Chondrocyte (in vitro differentiated cells): ENCODE measurements at regions not wholly inside any gene's neighbourhood (a gene's known extent, or its start where the extent isn't known, plus 50 kb on each side); places are given as distances from the start of the nearest gene placed in this dataset.

Source experiments
- DNase-seq: peaks from one replicate; pipeline ENCODE4 v3.0.0; 2021; ENCODE audit warnings: mixed read lengths, low spot score
- H3K27ac Mint-ChIP-seq: one replicate; pipeline ENCODE4 v1.8.0; 2021; ENCODE audit warnings: mild to moderate bottlenecking, moderate library complexity, mixed read lengths; ENCODE audit not compliant: unreplicated experiment
- H3K27me3 Mint-ChIP-seq: 2 replicates; pipeline ENCODE4 v1.8.0; 2021; ENCODE audit warnings: low read depth, mixed read lengths
- H3K36me3 Mint-ChIP-seq: 2 replicates; pipeline ENCODE4 v1.8.0; 2021; ENCODE audit warnings: low read depth, mixed read lengths
- H3K4me1 Mint-ChIP-seq: 2 replicates; pipeline ENCODE4 v1.8.0; 2021; ENCODE audit warnings: low read depth, mild to moderate bottlenecking, mixed read lengths
- H3K4me3 Mint-ChIP-seq: one replicate; pipeline ENCODE4 v1.8.0; 2021; ENCODE audit warnings: mild to moderate bottlenecking, moderate library complexity, mixed read lengths; ENCODE audit not compliant: unreplicated experiment
- H3K9me3 Mint-ChIP-seq: 2 replicates; pipeline ENCODE4 v1.8.0; 2021; ENCODE audit warnings: low read depth, mixed read lengths
- TF ChIP-seq, protein P1 (sequence below): fragments of 200-600 bp; sonication (generic); IDR thresholded peaks from 2 replicates; pipeline ENCODE4 v1.5.0; 2021; ENCODE audit warnings: antibody characterized with exemption, mild to moderate bottlenecking, moderate library complexity

DNA sequence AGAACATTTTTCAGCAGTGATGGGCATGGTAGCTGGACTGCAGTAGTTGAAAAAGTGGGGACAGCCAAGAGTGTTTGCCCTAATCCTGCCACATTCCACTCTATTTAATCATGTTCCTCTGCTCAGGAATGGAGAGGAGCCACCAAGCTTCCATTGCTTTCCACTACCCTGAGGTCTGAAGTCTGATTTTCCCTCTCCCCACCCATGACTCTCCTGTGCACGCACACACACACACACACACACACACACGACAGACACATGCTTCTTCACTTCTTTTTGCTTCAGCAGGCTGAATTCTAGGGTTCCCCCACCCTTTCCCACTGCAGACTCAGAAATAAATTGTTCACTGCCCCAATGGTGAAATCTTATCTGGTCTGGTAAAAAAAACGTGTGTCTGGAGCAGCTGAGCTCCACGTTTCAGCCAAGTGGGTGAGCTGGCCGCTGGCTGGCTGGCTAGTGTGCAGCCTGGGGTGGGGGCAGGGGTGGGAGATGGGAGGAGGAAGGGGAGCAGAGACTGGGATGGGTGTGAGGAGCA is 142.7 kb upstream of the NALF2 start:
- H3K4me1 Mint-ChIP-seq = no peaks in the 10 kb centered on the region
- H3K4me3 Mint-ChIP-seq = no peak overlapping the region
- no peaks in the 10 kb centered on the region for H3K27me3 Mint-ChIP-seq
- TF ChIP-seq, protein P1, sequence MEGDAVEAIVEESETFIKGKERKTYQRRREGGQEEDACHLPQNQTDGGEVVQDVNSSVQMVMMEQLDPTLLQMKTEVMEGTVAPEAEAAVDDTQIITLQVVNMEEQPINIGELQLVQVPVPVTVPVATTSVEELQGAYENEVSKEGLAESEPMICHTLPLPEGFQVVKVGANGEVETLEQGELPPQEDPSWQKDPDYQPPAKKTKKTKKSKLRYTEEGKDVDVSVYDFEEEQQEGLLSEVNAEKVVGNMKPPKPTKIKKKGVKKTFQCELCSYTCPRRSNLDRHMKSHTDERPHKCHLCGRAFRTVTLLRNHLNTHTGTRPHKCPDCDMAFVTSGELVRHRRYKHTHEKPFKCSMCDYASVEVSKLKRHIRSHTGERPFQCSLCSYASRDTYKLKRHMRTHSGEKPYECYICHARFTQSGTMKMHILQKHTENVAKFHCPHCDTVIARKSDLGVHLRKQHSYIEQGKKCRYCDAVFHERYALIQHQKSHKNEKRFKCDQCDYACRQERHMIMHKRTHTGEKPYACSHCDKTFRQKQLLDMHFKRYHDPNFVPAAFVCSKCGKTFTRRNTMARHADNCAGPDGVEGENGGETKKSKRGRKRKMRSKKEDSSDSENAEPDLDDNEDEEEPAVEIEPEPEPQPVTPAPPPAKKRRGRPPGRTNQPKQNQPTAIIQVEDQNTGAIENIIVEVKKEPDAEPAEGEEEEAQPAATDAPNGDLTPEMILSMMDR = no peak
- DNase-seq = no peak
- no peaks in the 10 kb centered on the region for H3K36me3 Mint-ChIP-seq
- H3K27ac Mint-ChIP-seq = no peak overlapping the region
- H3K9me3 Mint-ChIP-seq = peaks cover 15% of the 10 kb centered on the region

DNA sequence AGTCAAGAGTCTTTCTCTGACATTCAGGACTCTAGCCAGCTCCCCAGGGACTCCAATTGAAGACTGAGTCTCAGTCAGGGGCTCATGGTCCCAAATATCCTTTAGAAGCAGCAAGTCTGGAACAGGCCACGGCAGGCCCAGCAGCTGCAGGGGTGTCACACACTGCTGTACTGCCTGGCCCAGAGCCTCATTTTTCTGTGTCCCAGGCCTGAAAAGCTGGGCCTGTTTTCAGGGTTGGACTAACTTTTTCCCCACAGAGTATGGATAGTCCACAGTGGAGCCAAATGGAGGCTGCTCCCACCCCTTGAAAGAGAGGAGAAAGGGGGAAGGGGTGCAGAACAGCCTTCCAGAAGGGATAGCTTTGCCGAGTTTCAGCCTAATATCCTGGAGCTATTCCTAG is 146.8 kb upstream of the NALF2 start:
- Mint-ChIP-seq H3K9me3 (peaks cover 19% of the 10 kb centered on the region), H3K36me3 (no peaks in the 10 kb centered on the region), H3K27me3 (no peaks in the 10 kb centered on the region), H3K27ac (no peak overlapping the region), H3K4me1 (no peaks in the 10 kb centered on the region), H3K4me3 (no peak overlapping the region)
- TF ChIP-seq, protein P1 = no peak
- no peak for DNase-seq

DNA sequence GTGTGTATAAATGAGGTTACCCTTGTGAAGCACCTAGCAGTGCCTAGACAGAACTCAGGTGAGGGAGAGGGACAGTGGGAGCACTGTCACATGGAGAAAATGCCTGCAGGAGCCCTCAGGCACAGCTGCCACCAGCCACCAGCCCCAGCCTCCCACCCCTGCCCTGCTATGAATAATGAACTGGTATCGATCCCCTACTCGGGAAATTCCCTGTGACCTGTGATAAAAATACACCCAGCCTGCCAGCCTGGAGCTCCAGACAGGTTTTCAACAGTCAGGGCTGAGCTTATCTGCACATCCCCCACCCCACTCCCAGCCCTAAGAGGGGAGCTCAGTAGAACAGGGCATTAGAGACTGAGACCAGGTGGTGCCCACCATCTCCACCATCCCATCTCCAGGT is 159.6 kb upstream of the PJA1 start:
- Mint-ChIP-seq H3K4me1 (no peaks in the 10 kb centered on the region), H3K4me3 (no peak overlapping the region), H3K36me3 (no peaks in the 10 kb centered on the region), H3K27me3 (no peaks in the 10 kb centered on the region), H3K9me3 (peaks cover 4% of the 10 kb centered on the region), H3K27ac (no peak overlapping the region)
- DNase-seq = no peak
- TF ChIP-seq, protein P1 = no peak

DNA sequence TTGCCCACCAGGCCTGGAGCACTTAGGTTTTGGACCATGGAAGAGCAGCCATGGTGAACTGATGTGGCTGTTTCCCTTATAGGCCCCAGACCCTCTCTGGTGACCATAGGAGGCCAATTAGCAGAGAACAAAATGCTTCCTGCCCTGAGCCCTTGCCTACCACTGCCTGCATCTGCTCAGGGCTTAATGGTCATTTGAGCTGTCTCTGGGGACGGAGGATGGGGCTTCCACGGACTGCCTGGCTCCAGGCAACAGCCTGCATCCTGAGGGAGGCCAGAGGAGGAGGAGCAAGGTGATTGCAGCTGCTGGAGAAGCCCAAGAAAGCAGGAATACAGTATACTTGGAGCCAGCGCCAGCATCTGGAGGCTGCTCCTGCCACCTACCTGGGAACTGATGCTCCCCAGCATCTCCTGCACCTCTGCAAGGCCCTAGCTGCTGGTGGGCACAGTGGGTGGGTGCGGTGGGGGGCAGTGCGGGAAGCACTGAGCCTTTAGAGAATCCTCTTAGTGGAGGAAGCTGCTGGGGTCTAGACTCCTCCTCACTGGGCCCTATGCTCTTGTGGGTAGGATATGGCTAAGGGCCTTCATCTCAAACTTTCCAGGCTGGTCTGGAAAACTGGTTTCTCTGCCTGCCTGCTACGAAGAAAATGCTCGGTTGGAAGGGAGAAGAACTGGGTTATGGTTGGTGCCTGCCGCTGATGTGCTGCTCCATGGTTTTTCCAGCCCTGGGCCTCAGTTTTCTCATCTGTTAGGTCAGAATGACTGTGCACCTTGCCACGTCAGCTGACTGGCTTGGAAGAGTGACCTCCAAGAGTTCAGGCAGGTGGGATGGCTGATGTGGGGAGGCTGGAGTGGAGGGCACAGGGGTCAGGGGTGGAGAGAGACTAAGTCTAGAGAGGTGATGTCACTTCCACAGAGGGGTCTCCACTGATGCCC is 158.8 kb upstream of the PJA1 start:
- no peaks in the 10 kb centered on the region for H3K36me3 Mint-ChIP-seq
- H3K4me3 Mint-ChIP-seq = no peak overlapping the region
- H3K4me1 Mint-ChIP-seq = no peaks in the 10 kb centered on the region
- no peak for DNase-seq
- peaks cover 4% of the 10 kb centered on the region for H3K9me3 Mint-ChIP-seq
- no peaks in the 10 kb centered on the region for H3K27me3 Mint-ChIP-seq
- TF ChIP-seq, protein P1 = no peak
- no peak overlapping the region for H3K27ac Mint-ChIP-seq

DNA sequence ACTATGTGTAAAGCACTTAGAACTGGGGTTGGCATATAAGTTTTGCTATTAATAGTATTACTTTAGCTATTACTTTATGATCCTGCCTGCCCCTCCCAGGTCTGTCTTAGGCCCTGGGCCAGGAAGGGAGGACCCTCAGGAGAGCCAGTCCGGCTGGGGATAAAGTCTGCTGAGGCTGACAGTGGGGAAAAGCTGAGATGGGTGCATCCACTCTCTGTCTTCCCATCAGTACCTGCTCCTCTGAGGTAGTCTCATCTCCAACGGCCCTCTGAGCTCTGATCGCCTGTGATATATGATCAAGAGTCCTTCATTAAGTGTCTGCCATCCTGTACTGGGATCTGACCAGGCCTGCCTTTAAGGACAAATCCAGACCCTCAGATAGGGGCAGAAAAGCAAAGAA is 156.5 kb upstream of the PJA1 start:
- TF ChIP-seq, protein P1 = no peak
- H3K36me3 Mint-ChIP-seq = no peaks in the 10 kb centered on the region
- H3K4me1 Mint-ChIP-seq = no peaks in the 10 kb centered on the region
- H3K9me3 Mint-ChIP-seq = no peaks in the 10 kb centered on the region
- H3K27me3 Mint-ChIP-seq = no peaks in the 10 kb centered on the region
- no peak overlapping the region for H3K27ac Mint-ChIP-seq
- H3K4me3 Mint-ChIP-seq = no peak overlapping the region
- DNase-seq = no peak
